ENCODE measurements at regions not wholly inside any gene's neighbourhood (a gene's known extent, or its start where the extent isn't known, plus 50 kb on each side); places are given as distances from the start of the nearest gene placed in this dataset.

DNA sequence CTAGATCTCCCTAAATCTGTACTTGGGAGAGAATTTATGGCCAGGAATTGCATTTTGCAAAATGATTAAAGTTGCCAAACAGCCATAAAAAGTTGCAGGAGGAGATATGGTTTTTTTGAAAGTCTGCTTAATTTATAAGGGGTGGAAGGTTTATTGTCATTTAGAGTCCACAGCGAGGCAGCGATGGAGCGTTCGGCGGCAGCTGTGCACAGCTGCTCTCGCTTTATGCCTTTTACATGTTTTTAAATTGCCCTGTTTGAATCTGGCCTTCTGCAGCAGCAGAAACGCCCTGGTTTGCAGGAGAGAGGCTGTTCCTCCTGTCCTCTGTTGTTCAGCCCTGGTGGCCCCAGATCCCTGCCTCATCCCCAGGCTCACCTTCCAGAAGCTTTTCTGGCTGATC, 144.9 kb upstream of the POU3F1 start:
- Histone ChIP-seq H3K4me2 (ENCODE audit: low read length) (no peak overlapping the region), H3K36me3 (ENCODE audit: control insufficient read depth in 1 of 2, insufficient read depth in 2 of 2, low read length in 2 of 2) (no peaks in the 10 kb centered on the region), H3K9me2 (ENCODE audit: insufficient read depth) (no peaks in the 10 kb centered on the region), H3K9me3 (ENCODE audit: control insufficient read depth in 1 of 2, insufficient read depth in 1 of 2, low read depth in 1 of 2, low read length in 2 of 2) (no peaks in the 10 kb centered on the region), H3K27ac (ENCODE audit: low read depth, low read length) (no peak overlapping the region), H2AFZ (ENCODE audit: low read depth, low read length, poor library complexity, severe bottlenecking) (no peak overlapping the region), H3K27me3 (ENCODE audit: insufficient read depth, low read length) (peaks cover 15% of the 10 kb centered on the region; the same call in 1 of the 2 replicates), H3K79me2 (ENCODE audit: insufficient read depth, low read length) (no peaks in the 10 kb centered on the region), H3K9ac (ENCODE audit: low read length) (no peak overlapping the region), H3K4me1 (ENCODE audit: control insufficient read depth in 1 of 2, insufficient read depth in 2 of 2, low read length in 2 of 2) (no peaks in the 10 kb centered on the region), H4K20me1 (ENCODE audit: insufficient read depth) (no peaks in the 10 kb centered on the region), H3K4me3 (replicated peaks in 1 of 2; ENCODE audit: low read depth in 1 of 2, low read length in 2 of 2) (no peak overlapping the region)
- DNase-seq (ENCODE audit: low read depth, low spot score) (no peak), ATAC-seq (no peak)
- ChIA-PET RAD21 (ENCODE audit: low non-redundant PET in 1 of 2, low total read pairs in 2 of 2, uncharacterized antibody in 2 of 2, unreplicated experiment in 2 of 2) (no interaction called here), CTCF (no interaction called here), POLR2A (no interaction called here)
- intact Hi-C loops (cut with micrococcal nuclease): no loop called here
- no TSS peak for BruUV-seq (replicated peaks)
- TF ChIP-seq CBX3 (IDR thresholded peaks at IDR 0.05; ENCODE audit: low read depth) (no peak), FOSL1 (IDR thresholded peaks at IDR 0.05; ENCODE audit: low read depth) (no peak), EGR1 (IDR thresholded peaks at IDR 0.05; ENCODE audit: low read depth) (no peak), EZH2 (IDR thresholded peaks at IDR 0.05) (no peak), POLR2AphosphoS5 (IDR thresholded peaks at IDR 0.05; ENCODE audit: low read depth, low read length) (no peak), ELF1 (IDR thresholded peaks at IDR 0.05; ENCODE audit: borderline replicate concordance, low read depth) (no peak), EZH2phosphoT487 (IDR thresholded peaks at IDR 0.05; ENCODE audit: borderline replicate concordance) (no peak)
- TF ChIP-seq, protein P1, sequence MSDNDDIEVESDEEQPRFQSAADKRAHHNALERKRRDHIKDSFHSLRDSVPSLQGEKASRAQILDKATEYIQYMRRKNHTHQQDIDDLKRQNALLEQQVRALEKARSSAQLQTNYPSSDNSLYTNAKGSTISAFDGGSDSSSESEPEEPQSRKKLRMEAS (IDR thresholded peaks at IDR 0.05): no peak

DNA sequence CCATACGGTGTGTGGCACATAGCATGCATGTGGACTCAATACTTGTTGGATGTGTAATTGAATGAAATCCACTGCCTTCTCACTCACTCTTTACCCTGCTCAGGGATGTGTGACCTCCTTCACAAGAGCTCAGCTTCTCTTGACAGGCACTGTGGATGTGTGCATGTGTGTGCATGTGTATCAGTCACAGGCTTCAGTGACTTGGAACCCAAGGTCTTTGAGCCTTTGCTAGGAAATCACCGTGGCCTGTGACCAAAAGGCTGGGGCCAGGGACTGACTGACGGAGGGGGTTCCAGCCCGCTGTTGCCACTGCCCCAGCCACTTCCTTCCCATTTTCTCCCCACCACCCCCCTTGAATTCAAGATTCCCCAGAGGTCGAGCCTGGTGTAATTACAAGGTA, 144.4 kb upstream of the POU3F1 start:
- DNase-seq (ENCODE audit: low read depth, low spot score): no peak
- no peaks in the 10 kb centered on the region for H3K79me2 ChIP-seq (ENCODE audit: insufficient read depth, low read length)
- peaks cover 15% of the 10 kb centered on the region; the same call in 1 of the 2 replicates for H3K27me3 ChIP-seq (ENCODE audit: insufficient read depth, low read length)
- H3K4me3 ChIP-seq (replicated peaks in 1 of 2; ENCODE audit: low read depth in 1 of 2, low read length in 2 of 2): no peak overlapping the region
- H3K4me2 ChIP-seq (ENCODE audit: low read length): no peak overlapping the region
- BruUV-seq (replicated peaks): no TSS peak
- POLR2A ChIA-PET: no interaction called here
- RAD21 ChIA-PET (ENCODE audit: low non-redundant PET in 1 of 2, low total read pairs in 2 of 2, uncharacterized antibody in 2 of 2, unreplicated experiment in 2 of 2): no interaction called here
- no peak overlapping the region for H3K27ac ChIP-seq (ENCODE audit: low read depth, low read length)
- CTCF ChIA-PET: no interaction called here
- H3K9me3 ChIP-seq (ENCODE audit: control insufficient read depth in 1 of 2, insufficient read depth in 1 of 2, low read depth in 1 of 2, low read length in 2 of 2): no peaks in the 10 kb centered on the region
- H3K9me2 ChIP-seq (ENCODE audit: insufficient read depth): no peaks in the 10 kb centered on the region
- no peaks in the 10 kb centered on the region for H3K36me3 ChIP-seq (ENCODE audit: control insufficient read depth in 1 of 2, insufficient read depth in 2 of 2, low read length in 2 of 2)
- no peaks in the 10 kb centered on the region for H4K20me1 ChIP-seq (ENCODE audit: insufficient read depth)
- no peaks in the 10 kb centered on the region for H3K4me1 ChIP-seq (ENCODE audit: control insufficient read depth in 1 of 2, insufficient read depth in 2 of 2, low read length in 2 of 2)
- intact Hi-C loops (cut with micrococcal nuclease): no loop called here
- no peak overlapping the region for H2AFZ ChIP-seq (ENCODE audit: low read depth, low read length, poor library complexity, severe bottlenecking)
- no peak for ATAC-seq
- no peak overlapping the region for H3K9ac ChIP-seq (ENCODE audit: low read length)
- no peak for TF ChIP-seq YY1 (IDR thresholded peaks at IDR 0.05; ENCODE audit: extremely low read depth, insufficient replicate concordance, low read depth, low read length)
- TF ChIP-seq, protein P2, sequence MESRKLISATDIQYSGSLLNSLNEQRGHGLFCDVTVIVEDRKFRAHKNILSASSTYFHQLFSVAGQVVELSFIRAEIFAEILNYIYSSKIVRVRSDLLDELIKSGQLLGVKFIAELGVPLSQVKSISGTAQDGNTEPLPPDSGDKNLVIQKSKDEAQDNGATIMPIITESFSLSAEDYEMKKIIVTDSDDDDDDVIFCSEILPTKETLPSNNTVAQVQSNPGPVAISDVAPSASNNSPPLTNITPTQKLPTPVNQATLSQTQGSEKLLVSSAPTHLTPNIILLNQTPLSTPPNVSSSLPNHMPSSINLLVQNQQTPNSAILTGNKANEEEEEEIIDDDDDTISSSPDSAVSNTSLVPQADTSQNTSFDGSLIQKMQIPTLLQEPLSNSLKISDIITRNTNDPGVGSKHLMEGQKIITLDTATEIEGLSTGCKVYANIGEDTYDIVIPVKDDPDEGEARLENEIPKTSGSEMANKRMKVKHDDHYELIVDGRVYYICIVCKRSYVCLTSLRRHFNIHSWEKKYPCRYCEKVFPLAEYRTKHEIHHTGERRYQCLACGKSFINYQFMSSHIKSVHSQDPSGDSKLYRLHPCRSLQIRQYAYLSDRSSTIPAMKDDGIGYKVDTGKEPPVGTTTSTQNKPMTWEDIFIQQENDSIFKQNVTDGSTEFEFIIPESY (IDR thresholded peaks at IDR 0.05; ENCODE audit: extremely low read depth, insufficient replicate concordance, low read length): no peak
- no peak for TF ChIP-seq FOSL1 (IDR thresholded peaks at IDR 0.05; ENCODE audit: low read depth)
- TF ChIP-seq EGR1 (IDR thresholded peaks at IDR 0.05; ENCODE audit: low read depth): no peak
- no peak for TF ChIP-seq ELF1 (IDR thresholded peaks at IDR 0.05; ENCODE audit: borderline replicate concordance, low read depth)
- no peak for TF ChIP-seq JUND (IDR thresholded peaks at IDR 0.05)
- no peak for TF ChIP-seq CEBPB (IDR thresholded peaks at IDR 0.05; ENCODE audit: low read depth)
- TF ChIP-seq, protein P1 (IDR thresholded peaks at IDR 0.05): no peak
- TF ChIP-seq POLR2A (IDR thresholded peaks at IDR 0.05; ENCODE audit: borderline replicate concordance, extremely low read depth, insufficient read depth, insufficient read length): no peak
- no peak for TF ChIP-seq POLR2AphosphoS5 (IDR thresholded peaks at IDR 0.05; ENCODE audit: low read depth, low read length)
- TF ChIP-seq REST (IDR thresholded peaks at IDR 0.05; ENCODE audit: low read depth): no peak
- no peak for TF ChIP-seq CBX3 (IDR thresholded peaks at IDR 0.05; ENCODE audit: low read depth)
- no peak for TF ChIP-seq EZH2phosphoT487 (IDR thresholded peaks at IDR 0.05; ENCODE audit: borderline replicate concordance)
